ENCODE measurements at regions not wholly inside any gene's neighbourhood (a gene's known extent, or its start where the extent isn't known, plus 50 kb on each side); places are given as distances from the start of the nearest gene placed in this dataset.

- H3K27me3 ChIP-seq (ENCODE audit: insufficient read depth, poor library complexity, severe bottlenecking), result no peaks in the 10 kb centered on the region
- H3K4me3 ChIP-seq (replicated peaks; ENCODE audit: insufficient read depth, low read length), result no peak overlapping the region
- no peak for TF ChIP-seq GABPA (IDR thresholded peaks at IDR 0.05; ENCODE audit: low read depth)
- TF ChIP-seq, protein P1, sequence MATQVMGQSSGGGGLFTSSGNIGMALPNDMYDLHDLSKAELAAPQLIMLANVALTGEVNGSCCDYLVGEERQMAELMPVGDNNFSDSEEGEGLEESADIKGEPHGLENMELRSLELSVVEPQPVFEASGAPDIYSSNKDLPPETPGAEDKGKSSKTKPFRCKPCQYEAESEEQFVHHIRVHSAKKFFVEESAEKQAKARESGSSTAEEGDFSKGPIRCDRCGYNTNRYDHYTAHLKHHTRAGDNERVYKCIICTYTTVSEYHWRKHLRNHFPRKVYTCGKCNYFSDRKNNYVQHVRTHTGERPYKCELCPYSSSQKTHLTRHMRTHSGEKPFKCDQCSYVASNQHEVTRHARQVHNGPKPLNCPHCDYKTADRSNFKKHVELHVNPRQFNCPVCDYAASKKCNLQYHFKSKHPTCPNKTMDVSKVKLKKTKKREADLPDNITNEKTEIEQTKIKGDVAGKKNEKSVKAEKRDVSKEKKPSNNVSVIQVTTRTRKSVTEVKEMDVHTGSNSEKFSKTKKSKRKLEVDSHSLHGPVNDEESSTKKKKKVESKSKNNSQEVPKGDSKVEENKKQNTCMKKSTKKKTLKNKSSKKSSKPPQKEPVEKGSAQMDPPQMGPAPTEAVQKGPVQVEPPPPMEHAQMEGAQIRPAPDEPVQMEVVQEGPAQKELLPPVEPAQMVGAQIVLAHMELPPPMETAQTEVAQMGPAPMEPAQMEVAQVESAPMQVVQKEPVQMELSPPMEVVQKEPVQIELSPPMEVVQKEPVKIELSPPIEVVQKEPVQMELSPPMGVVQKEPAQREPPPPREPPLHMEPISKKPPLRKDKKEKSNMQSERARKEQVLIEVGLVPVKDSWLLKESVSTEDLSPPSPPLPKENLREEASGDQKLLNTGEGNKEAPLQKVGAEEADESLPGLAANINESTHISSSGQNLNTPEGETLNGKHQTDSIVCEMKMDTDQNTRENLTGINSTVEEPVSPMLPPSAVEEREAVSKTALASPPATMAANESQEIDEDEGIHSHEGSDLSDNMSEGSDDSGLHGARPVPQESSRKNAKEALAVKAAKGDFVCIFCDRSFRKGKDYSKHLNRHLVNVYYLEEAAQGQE (IDR thresholded peaks at IDR 0.05; ENCODE audit: insufficient replicate concordance, low read depth), result no peak
- TF ChIP-seq, protein P2, sequence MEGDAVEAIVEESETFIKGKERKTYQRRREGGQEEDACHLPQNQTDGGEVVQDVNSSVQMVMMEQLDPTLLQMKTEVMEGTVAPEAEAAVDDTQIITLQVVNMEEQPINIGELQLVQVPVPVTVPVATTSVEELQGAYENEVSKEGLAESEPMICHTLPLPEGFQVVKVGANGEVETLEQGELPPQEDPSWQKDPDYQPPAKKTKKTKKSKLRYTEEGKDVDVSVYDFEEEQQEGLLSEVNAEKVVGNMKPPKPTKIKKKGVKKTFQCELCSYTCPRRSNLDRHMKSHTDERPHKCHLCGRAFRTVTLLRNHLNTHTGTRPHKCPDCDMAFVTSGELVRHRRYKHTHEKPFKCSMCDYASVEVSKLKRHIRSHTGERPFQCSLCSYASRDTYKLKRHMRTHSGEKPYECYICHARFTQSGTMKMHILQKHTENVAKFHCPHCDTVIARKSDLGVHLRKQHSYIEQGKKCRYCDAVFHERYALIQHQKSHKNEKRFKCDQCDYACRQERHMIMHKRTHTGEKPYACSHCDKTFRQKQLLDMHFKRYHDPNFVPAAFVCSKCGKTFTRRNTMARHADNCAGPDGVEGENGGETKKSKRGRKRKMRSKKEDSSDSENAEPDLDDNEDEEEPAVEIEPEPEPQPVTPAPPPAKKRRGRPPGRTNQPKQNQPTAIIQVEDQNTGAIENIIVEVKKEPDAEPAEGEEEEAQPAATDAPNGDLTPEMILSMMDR (IDR thresholded peaks at IDR 0.05; ENCODE audit: insufficient read depth, low read length), result no peak
- TF ChIP-seq POLR2AphosphoS5 (IDR thresholded peaks at IDR 0.05; ENCODE audit: low read depth), result no peak
- no peak overlapping the region for H3K27ac ChIP-seq (replicated peaks)
- no peak for DNase-seq (ENCODE audit: low read depth in 1 of 2, low spot score in 1 of 2)
These were observed 129.9 kb upstream of the CHST9 start for GRCh38 chr18:27314996-27315395.

- H3K27me3 ChIP-seq (ENCODE audit: insufficient read depth, poor library complexity, severe bottlenecking), result no peaks in the 10 kb centered on the region
- TF ChIP-seq POLR2AphosphoS5 (IDR thresholded peaks at IDR 0.05; ENCODE audit: low read depth) (no peak), GABPA (IDR thresholded peaks at IDR 0.05; ENCODE audit: low read depth) (no peak), SPI1 (IDR thresholded peaks at IDR 0.05; ENCODE audit: borderline replicate concordance, low read depth) (no peak)
- TF ChIP-seq, protein P1 (IDR thresholded peaks at IDR 0.05; ENCODE audit: insufficient replicate concordance, low read depth), result no peak
- TF ChIP-seq, protein P2 (IDR thresholded peaks at IDR 0.05; ENCODE audit: insufficient read depth, low read length), result no peak
These were observed 128.6 kb upstream of the CHST9 start for GRCh38 chr18:27313678-27314077.

DNA sequence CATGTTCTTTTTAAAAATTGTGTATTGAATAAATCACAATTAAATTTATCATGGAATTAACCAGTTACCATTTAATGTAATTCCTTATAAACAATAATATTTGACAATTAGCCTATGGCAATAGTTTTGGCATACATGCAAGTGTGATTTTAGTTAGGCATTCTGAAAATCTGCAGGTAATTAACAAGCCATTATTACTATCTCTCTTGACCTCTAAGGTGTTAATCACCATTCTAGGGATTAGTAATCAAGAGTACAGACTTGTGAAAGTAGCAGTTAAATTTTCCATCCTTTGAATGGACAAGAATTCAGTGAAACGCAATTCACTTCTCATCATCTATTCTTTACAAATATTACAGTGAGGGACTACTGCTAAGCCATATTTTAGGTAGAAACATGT is 127.7 kb upstream of the CHST9 start:
- TF ChIP-seq, protein P2 (IDR thresholded peaks at IDR 0.05; ENCODE audit: insufficient read depth, low read length), result no peak
- TF ChIP-seq, protein P1 (IDR thresholded peaks at IDR 0.05; ENCODE audit: insufficient replicate concordance, low read depth), result no peak
- no peak overlapping the region for H3K27ac ChIP-seq (replicated peaks)
- no peak overlapping the region for H3K4me3 ChIP-seq (replicated peaks; ENCODE audit: insufficient read depth, low read length)
- no peaks in the 10 kb centered on the region for H3K27me3 ChIP-seq (ENCODE audit: insufficient read depth, poor library complexity, severe bottlenecking)
- DNase-seq (ENCODE audit: low read depth in 1 of 2, low spot score in 1 of 2), result no peak

More at GRCh38 chr18:27313678-27314077, 128.6 kb upstream of the CHST9 start:
- H3K27ac ChIP-seq (replicated peaks), result no peak overlapping the region
- H3K4me3 ChIP-seq (replicated peaks; ENCODE audit: insufficient read depth, low read length), result no peak overlapping the region
- no peak for DNase-seq (ENCODE audit: low read depth in 1 of 2, low spot score in 1 of 2)

All from HL-60 (cell line).